Activated T-helper 17 cell treated with anti-CD3 and anti-CD28 coated beads, Interleukin-2, amount 50 U/mL, for 72 hours (primary cell): ENCODE measurements at regions not wholly inside any gene's neighbourhood (a gene's known extent, or its start where the extent isn't known, plus 50 kb on each side); places are given as distances from the start of the nearest gene placed in this dataset.

Source experiments
- ATAC-seq: fragments of 150-1000 bp; cut with Tn5 transposase; replicated peaks from 2 replicates; pipeline ENCODE4 v1.10.0; 2021; ENCODE audit warnings: mild to moderate bottlenecking, moderate library complexity
- H3K27ac Mint-ChIP-seq: one replicate; pipeline ENCODE4 v1.8.0; 2022; ENCODE audit warnings: mixed read lengths
- H3K27me3 Mint-ChIP-seq: one replicate; pipeline ENCODE4 v1.8.0; 2022; ENCODE audit warnings: mixed read lengths
- H3K36me3 Mint-ChIP-seq: one replicate; pipeline ENCODE4 v1.8.0; 2022; ENCODE audit warnings: low read depth, mild to moderate bottlenecking, mixed read lengths
- H3K4me1 Mint-ChIP-seq: one replicate; pipeline ENCODE4 v1.8.0; 2022; ENCODE audit warnings: mixed read lengths
- H3K4me3 Mint-ChIP-seq: one replicate; pipeline ENCODE4 v1.8.0; 2022; ENCODE audit warnings: mild to moderate bottlenecking, mixed read lengths
- H3K9me3 Mint-ChIP-seq: one replicate; pipeline ENCODE4 v1.8.0; 2022; ENCODE audit warnings: mixed read lengths

GRCh38 chr5:68352166-68352565 lies 136.6 kb downstream of the PIK3R1 start:
- H3K4me1 Mint-ChIP-seq = peaks cover 5% of the 10 kb centered on the region
- no peak overlapping the region for H3K27ac Mint-ChIP-seq
- H3K27me3 Mint-ChIP-seq = no peaks in the 10 kb centered on the region
- H3K36me3 Mint-ChIP-seq = no peaks in the 10 kb centered on the region
- no peak for ATAC-seq
- peaks cover 7% of the 10 kb centered on the region for H3K9me3 Mint-ChIP-seq
- H3K4me3 Mint-ChIP-seq = no peak overlapping the region

GRCh38 chr5:68353605-68354004 lies 138.0 kb downstream of the PIK3R1 start:
- Mint-ChIP-seq H3K27ac (no peak overlapping the region), H3K4me1 (no peaks in the 10 kb centered on the region), H3K9me3 (no peaks in the 10 kb centered on the region), H3K27me3 (no peaks in the 10 kb centered on the region), H3K4me3 (no peak overlapping the region), H3K36me3 (no peaks in the 10 kb centered on the region)
- no peak for ATAC-seq

- Mint-ChIP-seq H3K27me3 (no peaks in the 10 kb centered on the region), H3K9me3 (no peaks in the 10 kb centered on the region), H3K4me3 (no peak overlapping the region), H3K36me3 (no peaks in the 10 kb centered on the region), H3K27ac (no peak overlapping the region), H3K4me1 (no peaks in the 10 kb centered on the region)
- no peak for ATAC-seq
These were observed 138.8 kb downstream of the PIK3R1 start for GRCh38 chr5:68354315-68354714.

- H3K27ac Mint-ChIP-seq = no peak overlapping the region
These were observed 140.7 kb downstream of the PIK3R1 start for GRCh38 chr5:68356216-68356615.

GRCh38 chr5:68356623-68357022 lies 141.1 kb downstream of the PIK3R1 start:
- Mint-ChIP-seq H3K4me1 (no peaks in the 10 kb centered on the region), H3K36me3 (no peaks in the 10 kb centered on the region), H3K4me3 (no peak overlapping the region), H3K27me3 (no peaks in the 10 kb centered on the region), H3K27ac (no peak overlapping the region), H3K9me3 (no peaks in the 10 kb centered on the region)
- no peak for ATAC-seq

More at GRCh38 chr5:68356216-68356615, 140.7 kb downstream of the PIK3R1 start:
- H3K36me3 Mint-ChIP-seq = no peaks in the 10 kb centered on the region
- no peak overlapping the region for H3K4me3 Mint-ChIP-seq
- H3K9me3 Mint-ChIP-seq = no peaks in the 10 kb centered on the region
- ATAC-seq = no peak
- H3K27me3 Mint-ChIP-seq = no peaks in the 10 kb centered on the region
- H3K4me1 Mint-ChIP-seq = no peaks in the 10 kb centered on the region

- no peak overlapping the region for H3K27ac Mint-ChIP-seq
- no peaks in the 10 kb centered on the region for H3K27me3 Mint-ChIP-seq
- no peaks in the 10 kb centered on the region for H3K4me1 Mint-ChIP-seq
- no peak overlapping the region for H3K4me3 Mint-ChIP-seq
- H3K36me3 Mint-ChIP-seq = no peaks in the 10 kb centered on the region
- no peaks in the 10 kb centered on the region for H3K9me3 Mint-ChIP-seq
- no peak for ATAC-seq
These were observed 144.1 kb downstream of the PIK3R1 start for GRCh38 chr5:68359699-68360098.

- ATAC-seq = no peak
- H3K9me3 Mint-ChIP-seq = no peaks in the 10 kb centered on the region
- no peak overlapping the region for H3K4me3 Mint-ChIP-seq
- H3K27me3 Mint-ChIP-seq = no peaks in the 10 kb centered on the region
- peaks cover 8% of the 10 kb centered on the region for H3K4me1 Mint-ChIP-seq
- H3K36me3 Mint-ChIP-seq = no peaks in the 10 kb centered on the region
- no peak overlapping the region for H3K27ac Mint-ChIP-seq
These were observed 146.8 kb downstream of the PIK3R1 start for GRCh38 chr5:68362331-68362730.

GRCh38 chr5:68365889-68366288 lies 150.3 kb downstream of the PIK3R1 start:
- Mint-ChIP-seq H3K27ac (no peak overlapping the region), H3K27me3 (no peaks in the 10 kb centered on the region)
- no peak for ATAC-seq

GRCh38 chr5:68367287-68367686 lies 151.7 kb downstream of the PIK3R1 start:
- Mint-ChIP-seq H3K27me3 (no peaks in the 10 kb centered on the region), H3K9me3 (no peaks in the 10 kb centered on the region), H3K27ac (peak overlapping the region; percentile 1), H3K4me1 (peaks cover 28% of the 10 kb centered on the region), H3K36me3 (no peaks in the 10 kb centered on the region), H3K4me3 (no peak overlapping the region)
- no peak for ATAC-seq

More at GRCh38 chr5:68365889-68366288, 150.3 kb downstream of the PIK3R1 start:
- H3K4me1 Mint-ChIP-seq = peaks cover 28% of the 10 kb centered on the region
- no peak overlapping the region for H3K4me3 Mint-ChIP-seq
- no peaks in the 10 kb centered on the region for H3K9me3 Mint-ChIP-seq
- H3K36me3 Mint-ChIP-seq = no peaks in the 10 kb centered on the region

GRCh38 chr5:68367717-68368116 lies 152.2 kb downstream of the PIK3R1 start:
- no peaks in the 10 kb centered on the region for H3K36me3 Mint-ChIP-seq
- peak overlapping the region; percentile 1 for H3K27ac Mint-ChIP-seq
- no peak for ATAC-seq
- peaks cover 28% of the 10 kb centered on the region for H3K4me1 Mint-ChIP-seq
- peak overlapping the region; percentile 55 for H3K4me3 Mint-ChIP-seq
- no peaks in the 10 kb centered on the region for H3K9me3 Mint-ChIP-seq
- H3K27me3 Mint-ChIP-seq = no peaks in the 10 kb centered on the region

GRCh38 chr5:68368311-68369022 lies 152.9 kb downstream of the PIK3R1 start:
- Mint-ChIP-seq H3K36me3 (no peaks in the 10 kb centered on the region), H3K9me3 (no peaks in the 10 kb centered on the region), H3K27me3 (no peaks in the 10 kb centered on the region), H3K27ac (peak overlapping the region; percentile 70), H3K4me3 (peak overlapping the region; percentile 55), H3K4me1 (peaks cover 28% of the 10 kb centered on the region)
- peak; percentile 67 for ATAC-seq

GRCh38 chr5:68369023-68369359 lies 153.4 kb downstream of the PIK3R1 start:
- Mint-ChIP-seq H3K4me1 (peaks cover 28% of the 10 kb centered on the region), H3K4me3 (peak overlapping the region; percentile 55), H3K9me3 (no peaks in the 10 kb centered on the region), H3K27ac (peak overlapping the region; percentile 70), H3K27me3 (no peaks in the 10 kb centered on the region), H3K36me3 (no peaks in the 10 kb centered on the region)
- ATAC-seq = peak; percentile 25

- peaks cover 28% of the 10 kb centered on the region for H3K4me1 Mint-ChIP-seq
- peak; percentile 78 for ATAC-seq
These were observed 154.0 kb downstream of the PIK3R1 start for GRCh38 chr5:68369457-68370125.

GRCh38 chr5:68370196-68370595 lies 154.6 kb downstream of the PIK3R1 start:
- ATAC-seq = no peak
- Mint-ChIP-seq H3K27ac (peak overlapping the region; percentile 69), H3K4me1 (peaks cover 28% of the 10 kb centered on the region), H3K9me3 (no peaks in the 10 kb centered on the region), H3K36me3 (no peaks in the 10 kb centered on the region), H3K4me3 (peak overlapping the region; percentile 55), H3K27me3 (no peaks in the 10 kb centered on the region)

More at GRCh38 chr5:68369457-68370125, 154.0 kb downstream of the PIK3R1 start:
- Mint-ChIP-seq H3K36me3 (no peaks in the 10 kb centered on the region), H3K4me3 (peak overlapping the region; percentile 55), H3K27me3 (no peaks in the 10 kb centered on the region), H3K27ac (peak overlapping the region; percentile 70), H3K9me3 (no peaks in the 10 kb centered on the region)

GRCh38 chr5:68371607-68372006 lies 156.1 kb downstream of the PIK3R1 start:
- Mint-ChIP-seq H3K27me3 (no peaks in the 10 kb centered on the region), H3K4me1 (peaks cover 22% of the 10 kb centered on the region), H3K27ac (no peak overlapping the region), H3K36me3 (no peaks in the 10 kb centered on the region), H3K9me3 (no peaks in the 10 kb centered on the region), H3K4me3 (no peak overlapping the region)
- ATAC-seq = no peak
